T-cell (primary cell): ENCODE measurements at regions not wholly inside any gene's neighbourhood (a gene's known extent, or its start where the extent isn't known, plus 50 kb on each side); places are given as distances from the start of the nearest gene placed in this dataset.

ENCODE experiments used
- ATAC-seq, 4 experiments: fragments of 200-7000 bp in 3 of 4; fragments of 150-1000 bp in 1 of 4; cut with Tn5 transposase; replicated peaks in 1 of 4; 1 replicate in 3 of 4; 2 replicates in 1 of 4; pipeline ENCODE4 v1.10.0; 2021; ENCODE audit warnings: moderate library complexity in 3 of 4, mild to moderate bottlenecking in 2 of 4, moderate number of reproducible peaks in 1 of 4
- CTCF ChIA-PET, 2 donors: fragments of 300-600 bp; sonication (Branson Sonifier 250); formaldehyde crosslinking; loops; one replicate each; lab custom pipeline; 2022; ENCODE audit warnings: antibody characterized with exemption in 2 of 2; lab: Charles Lee
- POLR2A ChIA-PET, 2 donors: fragments of 300-600 bp; sonication (Branson Sonifier 250); formaldehyde crosslinking; loops; one replicate each; lab custom pipeline; 2022; ENCODE audit warnings: antibody characterized with exemption in 2 of 2; lab: Charles Lee
- DNase-seq, 35 experiments: peaks; one replicate each; pipeline versions ENCODE4 v3.0.0 to v3.0.0-alpha.2; 2013 to 2023
- H3K27ac ChIP-seq: one replicate; pipeline ENCODE4 v1.5.1; 2013; ENCODE audit warnings: low read length
- H3K27me3 ChIP-seq, 2 experiments: replicated peaks in 1 of 2; 1 replicate in 1 of 2; 2 replicates in 1 of 2; pipeline versions ENCODE4 v1.6.1 to v1.7.0; 2013; ENCODE audit warnings: low read length in 1 of 2, mixed read lengths in 1 of 2; ENCODE audit not compliant: control insufficient read depth in 2 of 2, insufficient read depth in 2 of 2; ENCODE audit errors: extremely low read depth in 1 of 2
- H3K36me3 ChIP-seq, 2 donors: 1 replicate in 1 of 2; 2 replicates in 1 of 2; pipeline versions ENCODE4 v1.6.1 to v1.7.0; 2013; ENCODE audit warnings: low read length in 1 of 2; ENCODE audit not compliant: control insufficient read depth in 2 of 2, insufficient read depth in 1 of 2; ENCODE audit errors: extremely low read depth in 1 of 2
- H3K4me1 ChIP-seq, 2 experiments: 1 replicate in 1 of 2; 2 replicates in 1 of 2; pipeline versions ENCODE4 v1.6.1 to v1.7.0; 2013; ENCODE audit warnings: low read length in 2 of 2, mixed read lengths in 1 of 2; ENCODE audit not compliant: insufficient read depth in 2 of 2, control insufficient read depth in 1 of 2; ENCODE audit errors: extremely low read depth in 1 of 2
- H3K4me3 ChIP-seq, 2 donors: 1 replicate in 1 of 2; 2 replicates in 1 of 2; pipeline versions ENCODE4 v1.5.1 to v1.7.0; 2013; ENCODE audit warnings: mild to moderate bottlenecking in 2 of 2, low read length in 1 of 2, moderate library complexity in 1 of 2; ENCODE audit not compliant: control insufficient read depth in 1 of 2; ENCODE audit errors: extremely low read depth in 1 of 2
- H3K9me3 ChIP-seq: 2 replicates; pipeline ENCODE4 v1.7.0; 2013
- H3K27ac Mint-ChIP-seq, 2 donors: one replicate each; pipeline ENCODE4 v1.8.0; 2020 to 2021; ENCODE audit warnings: mild to moderate bottlenecking in 2 of 2, mixed read lengths in 2 of 2
- H3K27me3 Mint-ChIP-seq, 2 donors: one replicate each; pipeline ENCODE4 v1.8.0; 2021 to 2022; ENCODE audit warnings: mixed read lengths in 2 of 2
- H3K36me3 Mint-ChIP-seq: one replicate; pipeline ENCODE4 v1.8.0; 2021; ENCODE audit warnings: mixed read lengths
- H3K4me1 Mint-ChIP-seq, 3 donors: one replicate each; pipeline ENCODE4 v1.8.0; 2020 to 2022; ENCODE audit warnings: mixed read lengths in 3 of 3, mild to moderate bottlenecking in 1 of 3
- H3K4me3 Mint-ChIP-seq, 3 donors: one replicate each; pipeline ENCODE4 v1.8.0; 2020 to 2022; ENCODE audit warnings: mild to moderate bottlenecking in 3 of 3, mixed read lengths in 3 of 3, moderate library complexity in 3 of 3
- H3K9me3 Mint-ChIP-seq, 3 donors: one replicate each; pipeline ENCODE4 v1.8.0; 2020 to 2022; ENCODE audit warnings: mixed read lengths in 3 of 3
- WGBS: methylation state at CpG from one replicate; pipeline ENCODE4 v1.1.5; 2013; ENCODE audit warnings: missing lambda C conversion rate; ENCODE audit not compliant: insufficient coverage; 5-methylcytosine and 5-hydroxymethylcytosine counted together

DNA sequence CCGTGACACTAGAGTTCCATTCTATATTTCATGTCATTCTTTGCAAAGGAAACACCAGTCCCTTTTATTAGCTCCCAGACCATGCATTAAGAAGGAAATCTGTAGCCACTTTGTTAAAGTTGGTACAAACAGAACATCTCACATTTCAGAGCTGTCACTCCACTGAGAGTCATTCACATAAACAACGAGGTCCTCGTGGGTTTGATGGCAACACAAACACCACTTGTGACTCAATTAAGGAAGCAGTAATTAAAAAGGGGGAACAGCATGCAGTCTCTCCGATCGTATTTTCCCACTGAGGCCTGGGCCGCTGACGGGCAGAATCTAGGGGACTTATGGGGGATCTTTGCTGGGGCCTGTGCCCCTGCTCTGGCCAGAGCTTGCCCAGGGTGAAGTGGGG, 94.2 kb upstream of the ZNF618 start:
- Histone ChIP-seq H3K4me3 (no peak overlapping the region), H3K27me3 (peaks cover 0 to 6% of the 10 kb centered on the region in 2 experiments), H3K27ac (no peak overlapping the region), H3K9me3 (no peaks in the 10 kb centered on the region), H3K4me1 (no peaks in the 10 kb centered on the region), H3K36me3 (no peaks in the 10 kb centered on the region)
- Mint-ChIP-seq H3K36me3 (no peaks in the 10 kb centered on the region), H3K9me3 (no peaks in the 10 kb centered on the region), H3K4me3 (no peak overlapping the region), H3K27ac (no peak overlapping the region), H3K27me3 (peaks cover 9 to 15% of the 10 kb centered on the region in 2 donors), H3K4me1 (no peaks in the 10 kb centered on the region)
- CTCF ChIA-PET = no interaction called here
- ATAC-seq = no peak
- 92% methylated on average over 4 of the region's 7 CpGs for WGBS
- POLR2A ChIA-PET = no interaction called here
- no peak for DNase-seq

DNA sequence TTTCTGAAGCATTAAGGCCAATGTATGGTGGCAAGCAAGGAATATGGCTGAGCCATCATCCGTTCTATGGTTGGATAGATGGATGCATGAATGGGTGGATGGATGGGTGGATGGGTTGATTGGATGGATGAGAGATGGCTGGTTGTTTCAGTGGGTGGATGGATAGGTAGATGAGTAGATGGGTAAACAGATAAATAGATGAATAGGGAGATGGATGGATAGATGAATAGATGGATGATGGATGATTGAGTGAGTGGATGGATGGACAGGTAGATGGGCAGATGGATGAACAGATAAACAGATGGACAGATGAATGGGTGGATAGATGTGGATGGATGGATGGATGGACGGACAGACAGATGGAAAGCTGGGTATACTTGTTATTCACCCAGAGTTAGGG, 92.6 kb upstream of the ZNF618 start:
- CTCF ChIA-PET = no interaction called here
- Mint-ChIP-seq H3K4me3 (no peak overlapping the region), H3K4me1 (no peaks in the 10 kb centered on the region), H3K27ac (no peak overlapping the region), H3K9me3 (no peaks in the 10 kb centered on the region), H3K27me3 (peaks cover 8 to 10% of the 10 kb centered on the region in 2 donors), H3K36me3 (no peaks in the 10 kb centered on the region)
- WGBS = 68% methylated on average over 2 of the region's 2 CpGs
- POLR2A ChIA-PET = no interaction called here
- Histone ChIP-seq H3K4me3 (no peak overlapping the region), H3K27me3 (peaks cover 0 to 12% of the 10 kb centered on the region in 2 experiments), H3K36me3 (no peaks in the 10 kb centered on the region), H3K9me3 (no peaks in the 10 kb centered on the region), H3K27ac (no peak overlapping the region), H3K4me1 (no peaks in the 10 kb centered on the region)
- ATAC-seq (no peak), DNase-seq (no peak)

GRCh38 chr9:113785334-113785733, 90.8 kb upstream of the ZNF618 start:
- ChIA-PET CTCF (no interaction called here), POLR2A (no interaction called here)
- Histone ChIP-seq H3K4me1 (no peaks in the 10 kb centered on the region), H3K27ac (no peak overlapping the region), H3K9me3 (no peaks in the 10 kb centered on the region), H3K27me3 (peaks cover 0 to 15% of the 10 kb centered on the region in 2 experiments), H3K36me3 (no peaks in the 10 kb centered on the region), H3K4me3 (no peak overlapping the region)
- ATAC-seq (no peak), DNase-seq (no peak)
- H3K4me3 Mint-ChIP-seq = no peak overlapping the region
- H3K4me1 Mint-ChIP-seq = no peaks in the 10 kb centered on the region
- 78% methylated on average over 5 of the region's 6 CpGs for WGBS
- no peaks in the 10 kb centered on the region for H3K36me3 Mint-ChIP-seq
- peaks cover 12 to 19% of the 10 kb centered on the region in 2 donors for H3K27me3 Mint-ChIP-seq
- H3K27ac Mint-ChIP-seq = no peak overlapping the region
- H3K9me3 Mint-ChIP-seq = no peaks in the 10 kb centered on the region

DNA sequence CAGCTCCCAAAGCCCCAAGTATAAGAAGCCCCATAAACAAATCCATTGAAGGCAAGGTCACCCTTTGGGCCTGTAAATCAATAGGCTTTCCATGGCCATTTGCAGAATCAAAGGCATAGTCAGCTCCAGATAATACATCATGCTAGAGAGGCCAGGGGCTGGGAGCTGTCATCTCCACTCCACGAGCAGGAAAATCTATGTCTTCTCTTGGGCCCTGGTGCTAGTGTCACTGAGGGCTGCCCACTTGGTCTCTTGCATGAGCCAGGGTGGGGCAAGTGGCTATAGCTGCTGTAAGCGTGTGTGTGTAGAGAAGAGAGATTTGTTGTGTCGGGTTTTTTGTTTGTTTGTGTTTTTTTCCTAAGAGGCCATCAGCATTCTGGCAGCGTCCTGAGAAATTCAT, 90.0 kb upstream of the ZNF618 start:
- Histone ChIP-seq H3K4me3 (no peak overlapping the region), H3K36me3 (no peaks in the 10 kb centered on the region), H3K4me1 (no peaks in the 10 kb centered on the region), H3K9me3 (no peaks in the 10 kb centered on the region), H3K27me3 (peaks cover 0 to 15% of the 10 kb centered on the region in 2 experiments), H3K27ac (no peak overlapping the region)
- DNase-seq (no peak), ATAC-seq (no peak)
- WGBS = 81% methylated on average over 2 of the region's 4 CpGs
- POLR2A ChIA-PET = no interaction called here
- Mint-ChIP-seq H3K27me3 (peaks cover 15 to 23% of the 10 kb centered on the region in 2 donors), H3K9me3 (peaks cover 1 to 2% (median 1%) of the 10 kb centered on the region in 3 donors), H3K27ac (no peak overlapping the region), H3K4me1 (no peaks in the 10 kb centered on the region), H3K36me3 (no peaks in the 10 kb centered on the region), H3K4me3 (no peak overlapping the region)
- CTCF ChIA-PET = no interaction called here

- Histone ChIP-seq H3K27ac (no peak overlapping the region), H3K27me3 (peaks cover 0 to 14% of the 10 kb centered on the region in 2 experiments), H3K36me3 (no peaks in the 10 kb centered on the region), H3K4me1 (no peaks in the 10 kb centered on the region), H3K4me3 (no peak overlapping the region), H3K9me3 (no peaks in the 10 kb centered on the region)
- Mint-ChIP-seq H3K4me3 (no peak overlapping the region), H3K4me1 (no peaks in the 10 kb centered on the region), H3K36me3 (no peaks in the 10 kb centered on the region), H3K9me3 (peaks cover 3 to 4% (median 3%) of the 10 kb centered on the region in 3 donors), H3K27me3 (peaks cover 14 to 25% of the 10 kb centered on the region in 2 donors), H3K27ac (no peak overlapping the region)
- ChIA-PET POLR2A (no interaction called here), CTCF (no interaction called here)
- DNase-seq = no peak
- ATAC-seq = no peak
- 87% methylated on average over 3 of the region's 8 CpGs for WGBS
Observed at GRCh38 chr9:113787871-113788270, 88.2 kb upstream of the ZNF618 start.

GRCh38 chr9:113788616-113789330, 87.3 kb upstream of the ZNF618 start:
- Mint-ChIP-seq H3K4me3 (no peak overlapping the region), H3K36me3 (no peaks in the 10 kb centered on the region), H3K27me3 (peaks cover 11 to 24% of the 10 kb centered on the region in 2 donors), H3K9me3 (peaks cover 3 to 4% (median 3%) of the 10 kb centered on the region in 3 donors), H3K4me1 (no peaks in the 10 kb centered on the region), H3K27ac (no peak overlapping the region)
- ATAC-seq (no peak), DNase-seq (no peak)
- peaks cover 0 to 14% of the 10 kb centered on the region in 2 experiments for H3K27me3 ChIP-seq
- ChIA-PET CTCF (no interaction called here), POLR2A (no interaction called here)
- no peak overlapping the region for H3K27ac ChIP-seq
- H3K9me3 ChIP-seq = no peaks in the 10 kb centered on the region
- no peaks in the 10 kb centered on the region for H3K36me3 ChIP-seq
- no CpG with 5 or more reads among the region's 10 CpGs for WGBS
- no peaks in the 10 kb centered on the region for H3K4me1 ChIP-seq
- no peak overlapping the region for H3K4me3 ChIP-seq
